ENCODE measurements at regions not wholly inside any gene's neighbourhood (a gene's known extent, or its start where the extent isn't known, plus 50 kb on each side); places are given as distances from the start of the nearest gene placed in this dataset.
"Not testable (repeated sequence)": the region's sequence is repeated elsewhere in the genome, so short reads cannot be mapped to it uniquely, and the experiment has no call there.

DNA sequence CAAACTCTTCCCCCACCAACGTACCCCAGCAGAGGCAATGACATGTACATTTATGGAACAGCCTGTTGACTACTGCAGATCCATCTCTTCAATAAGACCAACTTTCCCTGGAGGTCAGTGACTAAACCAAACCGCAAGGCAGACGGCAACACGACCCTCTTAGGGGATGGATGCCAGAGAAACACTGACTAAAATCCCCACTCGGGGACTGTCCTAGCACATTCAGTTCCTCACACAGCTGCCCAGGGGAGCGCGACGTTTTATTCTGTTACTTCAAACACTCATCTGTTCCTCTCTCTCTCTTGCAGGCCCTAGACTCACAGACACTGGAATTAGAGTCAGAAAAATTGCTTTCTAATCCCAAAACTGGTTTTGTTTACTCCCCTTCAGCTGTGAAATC, 146.5 kb upstream of the PRSS1 start:
- no peak for DNase-seq

DNA sequence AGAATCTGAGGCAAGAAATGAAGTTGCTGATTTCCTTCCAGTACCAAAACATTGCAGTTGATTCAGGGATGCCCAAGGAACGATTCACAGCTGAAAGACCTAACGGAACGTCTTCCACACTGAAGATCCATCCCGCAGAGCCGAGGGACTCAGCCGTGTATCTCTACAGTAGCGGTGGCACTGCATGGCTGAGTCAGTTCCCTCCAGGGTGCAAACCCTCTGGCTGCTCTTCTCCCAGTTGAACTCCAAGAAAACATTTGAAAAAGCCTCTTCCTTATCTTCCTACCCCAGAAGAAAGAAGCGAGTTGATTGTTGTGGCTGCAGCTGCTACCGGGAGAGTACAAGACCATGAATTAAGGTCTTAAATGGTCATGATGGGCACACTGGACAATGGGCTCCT, 147.1 kb upstream of the PRSS1 start:
- DNase-seq: no peak

DNA sequence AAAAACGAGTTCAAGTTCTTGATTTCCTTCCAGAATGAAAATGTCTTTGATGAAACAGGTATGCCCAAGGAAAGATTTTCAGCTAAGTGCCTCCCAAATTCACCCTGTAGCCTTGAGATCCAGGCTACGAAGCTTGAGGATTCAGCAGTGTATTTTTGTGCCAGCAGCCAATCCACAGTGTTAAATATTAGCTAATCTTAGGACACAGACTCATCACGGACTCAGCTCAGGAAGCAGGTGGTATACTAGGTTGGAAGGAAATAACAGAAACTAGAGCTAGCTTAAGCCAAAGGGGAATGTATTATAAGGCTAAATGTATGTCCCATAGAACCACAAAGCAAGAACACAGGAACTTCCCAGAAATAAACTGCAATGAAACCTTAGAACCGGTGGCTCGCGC, 151.0 kb upstream of the PRSS1 start:
- DNase-seq: no peak

DNA sequence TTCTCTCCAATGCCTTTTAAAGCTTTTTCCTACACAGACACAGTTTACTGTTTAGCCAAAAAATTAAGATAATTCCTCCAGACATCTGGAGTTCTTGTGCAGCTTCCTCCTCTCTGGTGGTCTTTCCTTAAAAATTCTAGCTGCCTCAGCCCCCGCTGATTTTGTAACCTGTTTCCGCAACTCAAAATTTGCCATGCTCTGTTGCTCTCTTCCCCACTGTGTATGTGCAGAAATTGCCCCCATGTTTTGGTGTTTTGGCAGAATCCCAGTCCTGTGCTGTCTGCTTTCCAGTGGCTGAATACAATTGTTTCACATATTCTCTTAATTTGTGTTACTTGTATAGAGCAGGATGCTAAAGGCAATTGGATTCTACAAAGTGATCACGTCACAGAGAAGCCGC, 151.7 kb upstream of the PRSS1 start:
- no peak for DNase-seq

DNA sequence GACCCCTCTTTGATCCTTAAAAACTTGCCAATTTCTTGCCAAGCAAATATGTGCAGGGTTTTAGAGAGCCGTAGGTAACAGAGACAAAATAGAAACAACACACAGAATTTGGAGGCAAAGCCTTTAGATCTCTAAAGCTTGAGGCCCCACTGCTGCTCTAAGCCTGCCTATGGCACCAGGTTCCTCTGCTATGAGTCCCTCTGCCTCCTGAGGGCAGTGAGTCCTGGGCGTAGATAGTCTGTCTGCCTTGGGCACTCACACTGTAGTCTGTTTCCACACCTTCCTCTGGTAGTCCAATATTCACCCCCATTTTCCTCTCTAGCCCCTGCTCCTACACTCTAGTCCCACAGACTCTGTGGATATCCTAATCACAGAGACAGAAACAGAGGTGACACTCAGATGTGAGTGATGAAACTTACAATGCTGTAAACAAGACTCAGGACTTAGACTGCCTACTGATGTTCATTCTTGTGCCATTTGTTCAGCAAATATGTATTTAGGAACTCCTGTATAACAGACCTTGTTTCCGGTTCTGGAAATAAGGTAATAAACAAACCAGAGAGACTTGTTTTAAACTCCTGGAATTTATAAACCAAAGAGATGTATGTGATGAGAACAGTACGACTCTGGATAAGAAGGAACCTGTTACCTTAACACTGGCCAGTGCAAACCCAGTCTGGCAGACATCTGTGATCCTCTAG, 153.3 kb upstream of the PRSS1 start:
- DNase-seq: no peak

DNA sequence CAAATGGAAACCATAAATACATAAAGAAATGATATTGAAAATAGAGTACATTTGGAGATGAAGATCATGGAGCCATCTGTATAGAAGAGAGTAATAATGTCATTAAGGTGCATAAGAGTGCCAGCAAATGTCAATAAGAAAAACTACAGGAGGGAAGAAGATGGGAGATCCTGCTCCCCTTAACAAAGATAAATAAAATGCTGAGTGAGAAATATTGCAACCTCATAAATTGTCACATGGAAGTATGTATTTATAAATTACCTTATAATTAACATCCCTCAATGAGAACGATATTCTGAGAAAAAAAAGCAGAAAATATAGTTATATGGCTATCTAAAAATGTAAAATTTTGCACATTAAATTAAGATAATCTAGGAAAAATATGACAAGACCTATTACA, 155.2 kb upstream of the PRSS1 start:
- no peak for DNase-seq

DNA sequence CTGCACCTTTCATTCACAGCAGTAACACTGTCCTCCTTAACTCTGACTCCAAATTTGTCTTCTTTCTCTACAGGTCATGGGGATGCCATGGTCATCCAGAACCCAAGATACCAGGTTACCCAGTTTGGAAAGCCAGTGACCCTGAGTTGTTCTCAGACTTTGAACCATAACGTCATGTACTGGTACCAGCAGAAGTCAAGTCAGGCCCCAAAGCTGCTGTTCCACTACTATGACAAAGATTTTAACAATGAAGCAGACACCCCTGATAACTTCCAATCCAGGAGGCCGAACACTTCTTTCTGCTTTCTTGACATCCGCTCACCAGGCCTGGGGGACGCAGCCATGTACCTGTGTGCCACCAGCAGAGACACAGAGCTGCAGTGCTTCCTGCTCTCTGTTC, 156.2 kb upstream of the PRSS1 start:
- DNase-seq: no peak

DNA sequence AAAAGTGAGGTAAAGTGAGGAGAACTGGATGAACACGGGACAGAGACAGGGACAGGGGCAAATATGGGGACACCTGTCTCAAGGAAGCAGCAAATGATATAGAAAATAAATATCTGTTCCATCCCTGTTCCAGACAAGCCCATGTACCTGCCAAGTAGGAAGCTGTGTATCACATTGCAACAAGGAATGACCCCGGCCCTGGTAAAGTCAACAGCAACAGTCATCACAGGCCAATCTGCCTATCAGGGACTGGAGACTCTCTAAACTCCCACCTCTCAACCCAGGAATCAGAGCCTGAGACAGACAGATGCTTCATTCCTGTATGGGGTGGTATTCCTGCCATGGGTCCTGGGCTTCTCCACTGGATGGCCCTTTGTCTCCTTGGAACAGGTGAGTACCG, 156.6 kb upstream of the PRSS1 start:
- no peak for DNase-seq

DNA sequence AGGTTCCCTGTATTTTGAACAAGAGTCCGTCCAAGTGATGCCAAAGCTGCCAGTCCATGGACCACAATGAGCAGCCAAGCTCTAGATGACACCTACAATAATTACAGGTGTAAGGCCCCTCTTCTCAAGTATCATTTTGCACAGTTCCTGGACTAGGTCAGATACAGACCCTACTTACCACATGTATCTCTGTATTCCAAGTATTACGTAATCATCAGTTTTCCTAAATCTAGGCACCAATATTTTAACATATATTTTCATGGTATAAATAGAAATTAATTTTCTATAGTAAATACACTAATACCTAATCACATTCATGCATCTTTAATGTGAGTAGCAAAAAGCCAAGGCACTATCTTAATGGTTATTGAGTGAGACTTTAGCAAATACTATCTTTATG, 157.0 kb upstream of the PRSS1 start:
- no peak for DNase-seq

DNA sequence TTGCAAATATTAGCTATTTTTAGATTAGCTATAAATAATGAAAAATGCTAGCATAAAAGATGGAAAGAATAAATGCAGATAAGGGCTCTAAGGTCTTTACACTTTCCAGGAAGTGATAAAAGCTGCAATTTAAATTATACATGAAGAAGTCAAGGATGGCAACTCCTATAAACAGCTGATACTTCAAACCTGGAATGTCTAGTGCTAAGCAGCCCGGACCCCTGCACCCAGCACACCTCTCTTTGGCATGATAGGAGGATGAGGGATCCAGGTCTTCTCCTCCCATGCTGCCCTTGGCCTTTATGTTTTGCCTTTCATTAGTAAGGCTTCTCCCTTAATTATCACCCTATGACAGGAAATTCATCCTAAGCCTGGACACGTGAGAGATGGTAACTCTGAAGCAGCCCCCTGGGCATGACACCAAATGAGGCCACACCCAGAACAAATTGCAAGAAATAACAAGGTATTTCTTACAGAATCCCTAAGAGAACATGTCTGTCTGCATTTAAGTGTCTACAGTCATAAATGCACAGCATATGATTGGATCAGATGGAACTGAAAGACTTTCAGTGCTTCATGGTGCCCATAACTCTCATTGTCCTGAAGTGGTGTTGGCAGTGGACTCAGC, 158.3 kb upstream of the PRSS1 start:
- DNase-seq: no peak

DNA sequence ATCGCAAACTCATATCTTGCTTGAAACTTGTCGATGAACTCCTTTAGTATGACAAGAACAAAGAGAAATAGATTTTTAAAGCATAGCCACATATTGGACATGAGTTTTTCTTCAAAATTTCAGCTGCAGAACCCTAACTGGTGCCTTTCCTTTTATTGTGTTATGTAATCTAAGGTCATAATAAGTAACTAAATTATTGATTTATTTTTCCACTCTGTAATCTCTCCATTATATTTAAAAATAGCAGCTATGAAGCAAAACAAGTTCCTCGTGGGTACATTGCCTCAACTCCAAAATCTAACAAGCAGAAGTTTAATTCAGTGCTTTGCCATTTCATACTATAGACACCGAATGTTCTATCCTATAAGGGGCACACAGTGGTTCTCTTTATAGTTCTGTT, 159.2 kb upstream of the PRSS1 start:
- no peak for DNase-seq

DNA sequence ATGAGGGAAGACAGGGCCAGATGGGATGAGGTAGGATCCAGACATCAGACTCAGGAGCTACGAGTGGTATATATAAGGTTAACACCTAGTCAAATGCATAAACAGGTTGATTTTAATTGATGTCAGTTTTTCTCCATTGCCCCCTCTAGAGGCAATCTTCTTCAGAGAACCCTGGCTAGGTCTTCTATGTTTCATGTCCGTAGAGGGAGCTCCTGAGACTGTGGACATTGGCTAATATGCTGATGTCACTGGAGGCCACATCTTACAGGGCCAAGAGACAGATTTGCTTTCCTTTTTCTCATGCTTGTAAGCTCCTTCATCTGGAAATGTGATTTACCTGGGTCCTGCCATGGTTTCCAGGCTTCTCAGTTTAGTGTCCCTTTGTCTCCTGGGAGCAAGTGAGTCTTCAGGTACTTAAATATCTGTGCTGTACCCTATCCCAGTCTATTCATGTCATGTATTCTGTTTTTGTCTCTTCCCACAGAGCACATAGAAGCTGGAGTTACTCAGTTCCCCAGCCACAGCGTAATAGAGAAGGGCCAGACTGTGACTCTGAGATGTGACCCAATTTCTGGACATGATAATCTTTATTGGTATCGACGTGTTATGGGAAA, 161.6 kb upstream of the PRSS1 start:
- no peak for DNase-seq

DNA sequence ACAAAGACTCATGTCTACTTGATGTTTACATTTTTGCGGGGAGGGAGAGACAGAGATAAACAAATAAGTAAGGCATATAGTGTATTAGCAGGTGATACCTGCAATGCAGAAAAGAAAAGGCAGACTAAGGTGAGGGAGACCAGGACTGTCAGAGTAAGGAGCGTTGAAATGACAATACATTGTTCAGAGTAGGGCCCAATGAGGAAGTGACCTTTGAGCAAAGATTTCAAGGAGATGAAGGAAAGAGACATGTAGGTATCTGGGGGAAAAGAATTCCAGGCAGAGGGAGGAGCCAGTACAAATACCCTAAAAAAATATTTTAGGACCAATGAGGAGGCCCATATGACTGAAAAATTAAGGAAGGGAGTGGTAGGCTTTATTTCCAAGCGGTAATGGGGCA, 162.7 kb upstream of the PRSS1 start:
- no peak for DNase-seq

DNA sequence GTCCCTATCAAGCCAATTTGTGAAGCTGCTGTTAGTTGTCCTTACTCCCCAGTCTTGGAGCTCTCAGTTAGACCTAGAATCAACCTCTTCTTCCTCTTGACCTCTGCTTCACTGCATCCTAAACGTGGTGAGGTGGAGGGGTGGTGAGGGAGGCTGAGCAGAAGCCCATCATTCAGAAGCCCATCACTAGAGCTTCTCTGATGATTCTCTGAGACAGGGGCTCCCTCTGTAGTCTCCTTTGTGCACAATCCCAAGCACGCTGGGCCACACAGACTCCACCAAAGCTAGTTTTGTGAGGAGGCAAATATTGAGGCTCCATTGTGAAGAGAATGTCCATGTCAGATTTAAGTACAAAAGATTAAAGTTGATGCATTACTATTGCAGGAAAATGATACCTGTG, 163.8 kb upstream of the PRSS1 start:
- DNase-seq: no peak

DNA sequence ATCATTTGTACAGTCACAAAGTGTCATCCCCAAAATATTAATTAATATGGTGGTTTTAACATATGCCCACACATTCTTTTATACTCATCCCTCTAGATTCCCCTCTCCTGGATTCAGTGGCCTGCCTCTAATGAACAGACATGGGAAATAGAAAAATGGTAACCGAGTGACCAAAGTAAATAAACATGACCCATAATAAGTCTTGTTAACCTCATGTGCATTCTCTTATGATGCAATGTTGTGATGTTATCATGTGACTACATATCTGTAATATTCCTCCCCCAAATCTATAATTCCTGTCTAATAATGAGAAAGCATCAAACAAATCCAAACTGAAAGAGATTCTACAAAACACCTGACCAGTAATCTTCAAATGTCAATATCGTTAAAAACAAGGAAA, 164.5 kb upstream of the PRSS1 start:
- no peak for DNase-seq

DNA sequence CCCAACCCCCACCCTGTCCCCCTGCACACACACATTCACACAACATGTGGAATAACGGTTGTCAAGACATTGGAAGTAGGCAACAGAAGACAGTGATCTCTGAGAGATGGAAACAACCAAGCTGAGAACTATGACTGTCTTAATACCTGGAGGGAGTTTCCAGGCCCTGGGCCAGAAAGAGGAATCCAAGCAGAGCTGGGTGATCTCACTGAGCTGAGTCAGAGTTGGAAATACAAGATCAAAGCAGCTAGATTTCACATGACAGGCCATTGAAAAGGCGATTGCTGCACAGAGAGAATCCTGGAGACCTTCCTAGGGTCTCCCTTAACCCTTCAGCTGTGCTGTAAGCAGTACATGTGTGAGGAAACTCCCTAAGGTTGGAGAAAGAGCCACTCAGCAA, 165.8 kb upstream of the PRSS1 start:
- DNase-seq: peak in 1 of 4 experiments; percentile 4

DNA sequence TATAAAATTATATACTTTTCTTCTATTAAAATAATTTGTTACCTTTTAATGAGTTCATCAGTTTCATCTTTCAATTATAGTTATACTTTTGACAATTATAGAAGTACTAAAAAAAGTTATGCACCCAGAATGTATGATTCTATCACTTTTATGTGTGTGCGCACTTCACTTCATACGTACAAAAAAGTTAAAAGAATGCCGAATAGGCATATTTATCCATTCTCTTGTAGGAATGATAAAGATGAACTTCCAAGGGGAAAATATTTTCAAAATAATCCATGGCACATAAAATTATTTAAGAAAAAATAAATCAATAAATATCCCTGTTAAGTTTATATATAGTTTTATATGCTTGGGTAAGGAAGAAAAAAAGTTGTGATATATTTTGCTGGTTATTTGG, 166.9 kb upstream of the PRSS1 start:
- DNase-seq: no peak

DNA sequence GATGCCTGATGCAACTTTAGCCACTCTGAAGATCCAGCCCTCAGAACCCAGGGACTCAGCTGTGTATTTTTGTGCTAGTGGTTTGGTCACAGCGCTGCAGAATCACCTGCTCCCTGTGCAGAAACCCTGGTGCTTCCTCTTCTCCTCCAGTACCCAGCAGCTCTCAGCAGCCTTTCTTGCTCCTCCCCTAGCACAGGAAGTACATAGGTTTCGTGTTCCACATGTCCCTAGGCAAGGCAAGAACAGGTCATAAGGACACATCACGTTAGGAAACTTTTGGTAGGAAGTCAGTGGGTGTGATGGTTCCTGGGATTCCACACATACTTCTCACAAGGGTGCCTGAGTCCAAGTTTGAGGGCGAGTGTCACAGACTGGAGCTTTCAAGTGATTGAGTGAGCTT, 167.9 kb upstream of the PRSS1 start:
- no peak for DNase-seq

DNA sequence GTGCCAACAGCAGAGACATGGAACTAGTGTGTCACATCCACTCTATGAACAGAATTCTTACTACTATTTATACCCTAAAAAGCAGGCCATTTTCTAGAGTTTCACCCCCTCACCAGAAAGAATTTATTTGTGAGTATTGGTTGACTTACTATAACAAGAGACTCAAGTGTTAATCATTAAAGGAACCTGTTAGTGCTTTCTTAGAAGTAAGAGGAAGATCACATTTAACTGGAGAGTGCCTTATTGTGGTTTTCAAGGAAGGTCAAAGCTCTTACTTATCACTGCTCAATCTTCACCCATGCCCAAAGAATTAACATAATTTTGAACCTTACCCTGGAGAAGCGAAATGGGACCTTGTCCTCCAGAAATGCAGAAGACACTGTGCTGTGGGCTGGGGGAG, 169.3 kb upstream of the PRSS1 start:
- no peak for DNase-seq

DNA sequence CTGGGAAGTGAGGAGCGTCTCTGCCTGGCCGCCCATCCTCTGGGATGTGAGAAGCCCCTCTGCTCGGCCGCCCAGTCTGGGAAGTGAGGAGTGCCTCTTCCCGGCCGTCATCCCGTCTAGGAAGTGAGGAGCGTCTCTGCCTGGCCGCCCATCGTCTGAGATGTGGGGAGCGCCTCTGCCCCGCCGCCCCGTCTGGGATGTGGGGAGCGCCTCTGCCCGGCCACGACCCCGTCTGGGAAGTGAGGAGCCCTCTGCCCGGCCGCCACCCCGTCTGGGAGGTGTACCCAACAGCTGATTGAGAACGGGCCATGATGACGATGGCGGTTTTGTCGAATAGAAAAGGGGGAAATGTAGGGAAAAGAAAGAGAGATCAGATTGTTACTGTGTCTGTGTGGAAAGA, 173.9 kb upstream of the PRSS1 start:
- not testable (repeated sequence) for DNase-seq

DNA sequence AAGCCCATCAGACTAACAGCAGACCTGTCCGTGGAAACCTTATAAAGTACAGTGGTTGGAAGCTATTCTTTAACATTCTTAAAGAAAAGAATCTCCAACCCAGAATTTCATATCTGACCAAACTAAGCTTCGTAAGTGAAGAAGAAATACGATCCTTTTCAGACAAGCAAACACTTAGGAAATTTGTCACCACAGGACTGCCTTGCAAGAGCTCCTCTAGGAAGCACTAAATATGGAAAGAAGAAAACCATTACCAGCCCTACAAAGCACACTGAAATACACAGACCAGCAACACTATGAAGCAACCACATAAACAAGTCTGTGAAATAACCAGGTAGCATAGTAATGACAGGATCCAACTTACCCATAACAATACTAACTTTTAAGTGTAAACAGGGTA, 177.7 kb upstream of the PRSS1 start:
- no peak for DNase-seq

DNA sequence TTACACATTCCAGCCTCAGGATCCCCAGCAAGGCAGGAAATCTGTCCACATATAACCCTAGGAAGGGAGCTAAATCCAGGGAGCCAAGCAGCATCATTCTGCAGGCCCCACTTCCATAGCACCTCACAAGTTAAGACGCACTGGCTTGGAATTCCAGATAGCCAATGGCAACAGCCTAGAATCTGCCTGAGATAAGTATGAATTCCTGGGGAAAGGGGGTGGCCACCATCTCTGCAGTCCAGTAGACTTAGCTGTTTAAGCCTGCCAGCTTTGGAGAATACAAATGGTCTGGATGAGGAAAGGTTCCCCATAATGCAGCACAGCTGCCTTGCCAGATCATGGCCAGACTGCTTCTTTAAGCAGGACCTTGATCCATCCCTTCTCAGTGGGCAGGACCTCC, 179.4 kb upstream of the PRSS1 start:
- DNase-seq: no peak

DNA sequence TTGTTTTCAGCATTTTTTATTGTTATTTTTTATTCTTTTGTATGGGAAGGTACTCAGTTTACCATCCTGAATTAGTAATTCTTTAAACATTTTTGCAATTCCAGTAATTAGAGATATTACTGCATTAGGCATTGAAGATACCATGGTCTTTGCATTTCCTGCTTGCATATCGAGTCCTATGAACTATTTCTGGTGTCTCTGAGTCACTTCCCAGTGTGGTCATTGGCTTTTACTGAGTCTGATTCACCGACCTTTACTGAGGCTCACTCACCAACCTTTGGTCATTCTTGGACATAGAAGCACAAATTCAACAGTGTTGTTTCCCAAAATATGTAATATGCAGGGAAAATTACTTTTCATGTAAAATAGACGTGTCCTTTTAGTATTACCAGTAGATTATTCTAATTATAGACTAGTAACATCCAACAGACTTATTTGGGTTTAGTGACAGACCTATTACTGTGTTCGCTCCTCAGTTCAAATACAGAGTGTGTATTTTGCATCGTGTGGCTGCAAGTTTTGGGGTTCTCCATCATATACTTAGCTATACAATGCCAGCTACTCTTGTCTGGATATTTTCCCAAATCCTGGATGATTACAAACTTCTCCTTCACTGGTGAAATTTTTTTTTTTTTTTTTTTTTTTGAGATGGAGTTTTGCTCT, 180.7 kb upstream of the PRSS1 start:
- DNase-seq: no peak

Measured in activated naive CD4-positive, alpha-beta T cell (primary cell).